ENCODE measurements at regions not wholly inside any gene's neighbourhood (a gene's known extent, or its start where the extent isn't known, plus 50 kb on each side); places are given as distances from the start of the nearest gene placed in this dataset.

- no peak for TF ChIP-seq CTCF (IDR thresholded peaks at IDR 0.05; ENCODE audit: control insufficient read depth, insufficient read depth, low read depth, low read length, missing control alignments)
- no peak for DNase-seq (ENCODE audit: low read depth)
- H3K4me3 ChIP-seq (ENCODE audit: control insufficient read depth, low read depth, low read length): no peak overlapping the region
These were observed 880.1 kb upstream of the NR2F2 start for GRCh38 chr15:95450413-95450812.

- DNase-seq (ENCODE audit: low read depth): no peak
- no peak overlapping the region for H3K4me3 ChIP-seq (ENCODE audit: control insufficient read depth, low read depth, low read length)
- TF ChIP-seq CTCF (IDR thresholded peaks at IDR 0.05; ENCODE audit: control insufficient read depth, insufficient read depth, low read depth, low read length, missing control alignments): no peak
These were observed 878.6 kb upstream of the NR2F2 start for GRCh38 chr15:95451938-95452337.

GRCh38 chr15:95454403-95455262 lies 875.9 kb upstream of the NR2F2 start:
- no peak overlapping the region for H3K4me3 ChIP-seq (ENCODE audit: control insufficient read depth, low read depth, low read length)
- DNase-seq (ENCODE audit: low read depth): no peak
- no peak for TF ChIP-seq CTCF (IDR thresholded peaks at IDR 0.05; ENCODE audit: control insufficient read depth, insufficient read depth, low read depth, low read length, missing control alignments)

GRCh38 chr15:95457520-95457919 lies 873.0 kb upstream of the NR2F2 start:
- H3K4me3 ChIP-seq (ENCODE audit: control insufficient read depth, low read depth, low read length): no peak overlapping the region
- no peak for DNase-seq (ENCODE audit: low read depth)
- no peak for TF ChIP-seq CTCF (IDR thresholded peaks at IDR 0.05; ENCODE audit: control insufficient read depth, insufficient read depth, low read depth, low read length, missing control alignments)

- H3K4me3 ChIP-seq (ENCODE audit: control insufficient read depth, low read depth, low read length): no peak overlapping the region
- TF ChIP-seq CTCF (IDR thresholded peaks at IDR 0.05; ENCODE audit: control insufficient read depth, insufficient read depth, low read depth, low read length, missing control alignments): no peak
- DNase-seq (ENCODE audit: low read depth): no peak
These were observed 871.8 kb upstream of the NR2F2 start for GRCh38 chr15:95458721-95459120.

- no peak for DNase-seq (ENCODE audit: low read depth)
These were observed 871.2 kb upstream of the NR2F2 start for GRCh38 chr15:95459273-95459672.

More at GRCh38 chr15:95459273-95459672, 871.2 kb upstream of the NR2F2 start:
- TF ChIP-seq CTCF (IDR thresholded peaks at IDR 0.05; ENCODE audit: control insufficient read depth, insufficient read depth, low read depth, low read length, missing control alignments): no peak
- H3K4me3 ChIP-seq (ENCODE audit: control insufficient read depth, low read depth, low read length): no peak overlapping the region

All from AG09309 (cell line).